ENCODE measurements at regions not wholly inside any gene's neighbourhood (a gene's known extent, or its start where the extent isn't known, plus 50 kb on each side); places are given as distances from the start of the nearest gene placed in this dataset.

DNA sequence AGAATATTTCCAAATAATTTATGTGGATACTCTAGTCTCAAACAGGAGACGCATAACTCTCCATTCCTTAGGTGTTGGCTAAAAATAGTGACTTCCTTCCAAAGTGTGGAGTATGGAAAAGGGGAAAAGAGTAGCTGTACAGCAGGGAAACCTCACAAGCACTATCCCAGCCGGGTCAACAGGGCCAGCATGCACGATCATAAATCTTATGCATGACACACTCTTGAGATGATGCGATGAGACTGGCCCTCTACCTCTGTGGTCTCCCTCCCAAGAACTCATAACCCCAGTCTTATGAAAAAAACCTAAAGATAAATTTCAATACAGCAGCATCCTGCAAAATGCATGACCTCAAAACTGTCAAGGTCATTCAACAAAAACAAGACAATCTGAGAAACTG, 197.3 kb downstream of the TEX36 start:
- TF ChIP-seq CTCF (IDR thresholded peaks at IDR 0.05 in 8 of 11, conservative IDR thresholded peaks at IDR 0.05 in 3 of 11) (no peak), POLR2A (IDR thresholded peaks at IDR 0.05) (no peak)
